OCI-LY3 (cell line): ENCODE measurements at regions not wholly inside any gene's neighbourhood (a gene's known extent, or its start where the extent isn't known, plus 50 kb on each side); places are given as distances from the start of the nearest gene placed in this dataset.

Source experiments
- CTCF ChIP-seq: fragments of 200-600, 300-600 bp; sonication (generic); IDR thresholded peaks from 2 replicates; pipeline ENCODE4 v1.5.1; 2014; ENCODE audit warnings: antibody characterized with exemption, low read length, low read depth
- EZH2phosphoT487 ChIP-seq: fragments of 200-600 bp; shearing (Covaris generic); IDR thresholded peaks from 2 replicates; pipeline ENCODE4 v1.6.1; 2018; ENCODE audit warnings: antibody characterized with exemption, mixed run types, low read depth

GRCh38 chr2:143833015-143833660 lies 686.8 kb downstream of the ZEB2 start:
- no peak for TF ChIP-seq CTCF
- no peak for TF ChIP-seq EZH2phosphoT487
